GM06990 (cell line): ENCODE measurements at regions not wholly inside any gene's neighbourhood (a gene's known extent, or its start where the extent isn't known, plus 50 kb on each side); places are given as distances from the start of the nearest gene placed in this dataset.

Experiments
- DNase-seq: peaks from one replicate; pipeline ENCODE4 v3.0.0-alpha.2; 2011; ENCODE audit not compliant: insufficient read length; ENCODE audit errors: extremely low read depth
- H3K27me3 ChIP-seq: replicated peaks from 2 replicates; pipeline ENCODE4 v1.6.0; 2011; ENCODE audit warnings: low read length; ENCODE audit not compliant: control insufficient read depth, insufficient read depth
- H3K36me3 ChIP-seq: 2 replicates; pipeline ENCODE4 v1.5.1; 2011; ENCODE audit warnings: low read length; ENCODE audit not compliant: control insufficient read depth, insufficient read depth
- H3K4me3 ChIP-seq: replicated peaks from 2 replicates; pipeline ENCODE4 v1.5.1; 2011; ENCODE audit warnings: low read depth, mild to moderate bottlenecking, control low read depth, low read length
- TF ChIP-seq, protein P1 (sequence below): IDR thresholded peaks from 2 replicates; pipeline ENCODE4 v1.5.1; 2011; ENCODE audit warnings: low read length, control low read depth, mild to moderate bottlenecking, inconsistent platforms; ENCODE audit not compliant: insufficient read depth, poor library complexity, severe bottlenecking

DNA sequence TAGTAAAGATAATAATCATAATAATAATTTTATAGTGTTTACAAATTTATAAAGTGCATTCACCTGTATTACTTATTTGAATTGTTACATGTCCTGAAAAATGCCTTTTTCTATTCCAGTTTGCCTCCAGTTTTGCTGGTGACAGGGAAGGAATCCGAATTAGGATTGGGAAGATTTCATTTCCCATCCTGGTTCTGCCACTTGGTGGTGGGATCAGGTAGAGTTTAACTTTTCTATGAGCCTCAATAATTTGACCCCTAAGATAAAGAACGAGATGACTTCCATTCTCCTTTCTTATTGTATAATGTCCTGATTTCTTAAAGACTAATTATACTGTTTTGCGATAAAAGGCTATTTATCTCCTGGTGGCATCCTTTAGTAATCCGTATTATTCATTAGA lies 1090.9 kb downstream of the RAPGEF2 start:
- no peaks in the 10 kb centered on the region for H3K27me3 ChIP-seq
- no peak for DNase-seq
- no peak overlapping the region for H3K4me3 ChIP-seq
- TF ChIP-seq, protein P1, sequence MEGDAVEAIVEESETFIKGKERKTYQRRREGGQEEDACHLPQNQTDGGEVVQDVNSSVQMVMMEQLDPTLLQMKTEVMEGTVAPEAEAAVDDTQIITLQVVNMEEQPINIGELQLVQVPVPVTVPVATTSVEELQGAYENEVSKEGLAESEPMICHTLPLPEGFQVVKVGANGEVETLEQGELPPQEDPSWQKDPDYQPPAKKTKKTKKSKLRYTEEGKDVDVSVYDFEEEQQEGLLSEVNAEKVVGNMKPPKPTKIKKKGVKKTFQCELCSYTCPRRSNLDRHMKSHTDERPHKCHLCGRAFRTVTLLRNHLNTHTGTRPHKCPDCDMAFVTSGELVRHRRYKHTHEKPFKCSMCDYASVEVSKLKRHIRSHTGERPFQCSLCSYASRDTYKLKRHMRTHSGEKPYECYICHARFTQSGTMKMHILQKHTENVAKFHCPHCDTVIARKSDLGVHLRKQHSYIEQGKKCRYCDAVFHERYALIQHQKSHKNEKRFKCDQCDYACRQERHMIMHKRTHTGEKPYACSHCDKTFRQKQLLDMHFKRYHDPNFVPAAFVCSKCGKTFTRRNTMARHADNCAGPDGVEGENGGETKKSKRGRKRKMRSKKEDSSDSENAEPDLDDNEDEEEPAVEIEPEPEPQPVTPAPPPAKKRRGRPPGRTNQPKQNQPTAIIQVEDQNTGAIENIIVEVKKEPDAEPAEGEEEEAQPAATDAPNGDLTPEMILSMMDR = no peak
- H3K36me3 ChIP-seq = no peaks in the 10 kb centered on the region

DNA sequence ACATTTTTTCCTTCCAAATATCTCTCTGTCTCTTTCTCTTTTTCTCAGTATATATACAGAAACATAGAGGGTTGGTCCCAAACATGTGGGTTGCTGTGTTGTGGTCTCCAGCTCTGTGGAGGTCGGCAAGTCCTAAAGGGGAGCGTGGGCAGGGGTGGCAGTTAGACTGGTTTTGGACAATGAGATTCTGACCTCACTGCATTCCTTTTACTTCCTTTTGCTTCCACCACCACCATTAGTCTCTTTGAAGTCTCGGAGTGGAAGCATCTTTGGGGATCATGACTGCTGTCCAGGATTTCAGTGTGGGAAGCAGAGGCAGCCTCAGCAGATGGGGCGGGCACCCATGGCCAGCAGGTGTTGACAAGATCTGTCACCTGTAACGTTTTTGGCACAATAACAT lies 1091.8 kb downstream of the RAPGEF2 start:
- H3K4me3 ChIP-seq = no peak overlapping the region
- H3K36me3 ChIP-seq = no peaks in the 10 kb centered on the region
- TF ChIP-seq, protein P1 = no peak
- H3K27me3 ChIP-seq = no peaks in the 10 kb centered on the region
- DNase-seq = no peak

DNA sequence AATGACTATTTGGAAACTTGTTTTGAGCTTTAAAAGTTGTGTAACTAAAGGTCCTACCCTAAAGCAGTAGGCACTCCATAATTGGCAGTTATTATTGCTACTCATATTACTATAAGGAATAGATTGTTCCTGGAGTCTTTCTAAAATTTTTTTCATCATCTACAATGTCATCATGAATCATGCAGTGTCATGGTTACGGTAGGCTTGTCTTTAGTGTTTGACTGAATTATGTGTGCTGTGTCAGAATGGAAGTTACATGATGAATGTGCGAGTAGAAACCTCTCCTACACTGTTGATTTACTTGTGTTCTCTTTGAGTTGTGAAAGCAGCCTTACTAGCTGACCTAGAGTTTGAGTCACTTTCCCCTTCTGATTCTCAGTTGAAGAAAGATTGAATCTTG lies 1099.9 kb downstream of the RAPGEF2 start:
- Histone ChIP-seq H3K36me3 (no peaks in the 10 kb centered on the region), H3K27me3 (no peaks in the 10 kb centered on the region)
- DNase-seq = no peak

DNA sequence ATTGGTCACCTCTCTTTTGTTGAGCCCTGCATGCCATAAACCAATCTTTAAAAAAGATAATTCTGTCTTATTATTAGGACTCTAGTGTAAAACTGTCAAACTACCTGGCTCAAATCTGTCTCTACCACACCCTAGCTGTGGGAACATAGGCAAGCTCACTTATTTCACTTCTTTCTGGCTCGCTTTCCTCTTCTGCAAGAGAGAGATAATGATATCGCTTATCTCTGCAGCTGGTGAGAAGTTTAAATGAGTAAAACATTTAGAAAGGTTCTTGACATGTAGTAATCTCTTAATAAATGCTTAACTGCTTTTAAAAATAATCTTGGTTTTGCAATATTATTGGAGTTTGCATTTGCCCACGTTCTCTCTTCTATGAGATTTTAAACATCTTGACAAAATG lies 1109.2 kb downstream of the RAPGEF2 start:
- Histone ChIP-seq H3K27me3 (no peaks in the 10 kb centered on the region), H3K4me3 (no peak overlapping the region), H3K36me3 (no peaks in the 10 kb centered on the region)
- no peak for DNase-seq
- TF ChIP-seq, protein P1 = no peak

More for the DNA sequence above, 1099.9 kb downstream of the RAPGEF2 start:
- TF ChIP-seq, protein P1 = no peak
- no peak overlapping the region for H3K4me3 ChIP-seq

DNA sequence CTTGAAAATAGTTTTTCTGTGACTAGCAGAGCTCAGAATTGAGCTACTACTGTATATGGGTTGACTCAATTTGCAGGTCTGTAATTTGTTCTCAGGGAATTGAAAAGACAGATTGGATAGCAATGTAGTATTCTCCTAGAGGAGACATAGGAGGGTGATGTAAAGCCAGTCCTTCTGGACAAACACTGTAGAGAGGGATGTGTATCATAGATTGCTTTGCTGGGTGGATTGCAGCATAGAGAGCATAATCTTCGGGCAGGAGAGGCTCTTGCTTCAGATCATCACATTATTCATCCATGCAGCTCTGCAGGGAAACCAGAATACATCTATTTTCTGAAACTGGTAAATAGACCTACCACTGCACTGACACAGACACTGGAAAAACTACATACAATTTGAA lies 1110.5 kb downstream of the RAPGEF2 start:
- TF ChIP-seq, protein P1 = no peak
- Histone ChIP-seq H3K4me3 (no peak overlapping the region), H3K27me3 (no peaks in the 10 kb centered on the region), H3K36me3 (no peaks in the 10 kb centered on the region)
- no peak for DNase-seq

DNA sequence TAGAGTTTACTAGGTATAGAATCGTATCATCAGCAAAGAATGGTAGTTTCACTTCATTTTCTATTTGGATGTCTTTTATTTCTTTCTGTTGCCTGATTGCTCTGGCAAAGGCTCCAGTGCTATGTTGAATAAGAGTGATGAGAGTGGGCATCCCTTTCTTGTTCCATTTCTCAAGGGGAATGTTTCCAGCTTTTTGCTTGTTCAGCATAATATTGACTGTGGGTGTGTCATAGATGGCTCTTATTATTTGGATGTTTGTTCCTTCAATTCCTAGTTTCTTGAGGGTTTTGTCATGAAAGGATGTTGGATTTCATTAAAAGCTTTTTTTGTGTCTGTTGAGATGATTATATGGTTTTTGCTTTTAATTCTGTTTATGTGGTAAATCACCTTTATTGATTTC lies 1114.5 kb downstream of the RAPGEF2 start:
- H3K4me3 ChIP-seq = no peak overlapping the region
- TF ChIP-seq, protein P1 = no peak
- no peak for DNase-seq
- H3K36me3 ChIP-seq = no peaks in the 10 kb centered on the region
- no peaks in the 10 kb centered on the region for H3K27me3 ChIP-seq
